OCI-LY7 (cell line): ENCODE measurements at regions not wholly inside any gene's neighbourhood (a gene's known extent, or its start where the extent isn't known, plus 50 kb on each side); places are given as distances from the start of the nearest gene placed in this dataset.

Source experiments
- BruUV-seq: library from RNA; stranded (reverse); fragments of 400-500 nt; replicated peaks from 2 replicates; lab custom pipeline; 2021; lab: Mats Ljungman, UMichigan
- CTCF ChIA-PET: fragments of 300-600 bp; sonication (Branson Sonifier 250); formaldehyde crosslinking; loops from one replicate; lab custom pipeline; 2022; ENCODE audit warnings: antibody characterized with exemption; ENCODE audit not compliant: unreplicated experiment; lab: Charles Lee
- POLR2A ChIA-PET: fragments of 300-600 bp; sonication (Branson Sonifier 250); formaldehyde crosslinking; loops from one replicate; lab custom pipeline; 2022; ENCODE audit warnings: antibody characterized with exemption; lab: Charles Lee
- DNase-seq: peaks from one replicate; pipeline ENCODE4 v3.0.0-alpha.2; 2015; ENCODE audit warnings: low spot score
- H2AFZ ChIP-seq: fragments of 200-600 bp; sonication (generic), shearing (Covaris generic); 2 replicates; pipeline ENCODE4 v1.6.1; 2014; ENCODE audit warnings: mild to moderate bottlenecking, antibody characterized with exemption, low read length, moderate library complexity
- H3K27ac ChIP-seq: fragments of 200-600 bp; sonication (generic); 2 replicates; pipeline ENCODE4 v1.5.1; 2014; ENCODE audit warnings: mixed run types, low read depth, mild to moderate bottlenecking, moderate library complexity, low read length, inconsistent platforms; ENCODE audit not compliant: poor library complexity, severe bottlenecking
- H3K36me3 ChIP-seq: fragments of 200-600 bp; sonication (generic); 2 replicates; pipeline ENCODE4 v1.6.1; 2014; ENCODE audit warnings: mild to moderate bottlenecking, antibody characterized with exemption, low read length, moderate library complexity, mixed read lengths; ENCODE audit not compliant: insufficient read depth
- H3K4me1 ChIP-seq: fragments of 200-600 bp; sonication (generic); 2 replicates; pipeline ENCODE4 v1.5.1; 2014; ENCODE audit warnings: mild to moderate bottlenecking, low read length; ENCODE audit not compliant: insufficient read depth, poor library complexity, severe bottlenecking
- H3K4me2 ChIP-seq: fragments of 200-600 bp; sonication (generic); 2 replicates; pipeline ENCODE4 v1.6.1; 2014; ENCODE audit warnings: mild to moderate bottlenecking, low read length
- H3K4me3 ChIP-seq: fragments of 200-600 bp; sonication (generic); 2 replicates; pipeline ENCODE4 v1.5.1; 2014; ENCODE audit warnings: mild to moderate bottlenecking, low read depth, low read length; ENCODE audit not compliant: poor library complexity, severe bottlenecking
- H3K79me2 ChIP-seq: fragments of 200-600 bp; sonication (generic); 2 replicates; pipeline ENCODE4 v1.6.1; 2016; ENCODE audit warnings: low read depth, mild to moderate bottlenecking, low read length, moderate library complexity, mixed read lengths; ENCODE audit not compliant: insufficient read depth
- H3K9me2 ChIP-seq: fragments of 200-600 bp; sonication (generic); 2 replicates; pipeline ENCODE4 v1.6.1; 2016; ENCODE audit warnings: mild to moderate bottlenecking, low read length, mixed read lengths; ENCODE audit not compliant: insufficient read depth
- H3K9me3 ChIP-seq: fragments of 200-600 bp; sonication (generic); 2 replicates; pipeline ENCODE4 v1.6.1; 2014; ENCODE audit warnings: mild to moderate bottlenecking, mixed run types, low read length, mixed read lengths
- H4K20me1 ChIP-seq: fragments of 200-600 bp; sonication (generic); 2 replicates; pipeline ENCODE4 v1.6.1; 2014; ENCODE audit warnings: mild to moderate bottlenecking, antibody characterized with exemption, low read length, moderate library complexity, mixed read lengths; ENCODE audit not compliant: insufficient read depth
- CTCF ChIP-seq: fragments of 200-600 bp; sonication (generic); conservative IDR thresholded peaks from 2 replicates; pipeline ENCODE4 v1.5.1; 2014; ENCODE audit warnings: mild to moderate bottlenecking, antibody characterized with exemption, low read length, moderate library complexity, mixed read lengths
- EZH2phosphoT487 ChIP-seq: fragments of 200-600 bp; sonication (generic); IDR thresholded peaks from 2 replicates; pipeline ENCODE4 v1.6.1; 2018; ENCODE audit warnings: low read depth, borderline replicate concordance, mild to moderate bottlenecking, mixed run types, antibody characterized with exemption, low read length, moderate library complexity, mixed read lengths
- intact Hi-C: fragments of 100-400 bp; cut with micrococcal nuclease; formaldehyde crosslinking; loops from one replicate; pipeline ENCODE4 v1.10.0; 2022; ENCODE audit not compliant: unreplicated experiment

GRCh38 chr21:16055014-16055413, 325.2 kb downstream of the USP25 start:
- no peaks in the 10 kb centered on the region for H3K79me2 ChIP-seq

DNA sequence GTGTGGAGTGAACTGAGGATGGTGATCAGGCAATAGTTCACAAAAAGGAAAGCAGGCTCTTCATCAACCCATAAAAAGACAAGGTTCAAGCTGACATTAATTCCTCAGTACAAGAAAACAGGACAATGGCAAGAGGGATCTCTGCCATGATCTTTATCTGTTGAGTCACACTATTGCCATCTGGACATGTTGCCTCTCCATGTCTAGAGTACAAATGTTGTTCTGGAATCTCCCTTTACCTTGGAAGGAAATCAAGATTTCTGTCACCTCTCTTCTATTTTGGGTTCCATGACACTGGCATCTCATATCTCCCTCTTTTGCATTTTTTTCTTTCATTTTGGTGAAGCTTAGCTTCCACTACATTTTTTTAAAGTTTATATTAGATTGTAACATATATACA, 329.1 kb downstream of the USP25 start:
- no peak for DNase-seq
- ChIA-PET CTCF (no interaction called here), POLR2A (no interaction called here)
- BruUV-seq: no TSS peak
- intact Hi-C loops: no loop called here
- Histone ChIP-seq H2AFZ (no peak overlapping the region), H3K9me2 (no peaks in the 10 kb centered on the region), H3K36me3 (no peaks in the 10 kb centered on the region), H3K79me2 (no peaks in the 10 kb centered on the region), H3K4me3 (no peak overlapping the region), H3K4me2 (no peak overlapping the region), H3K9me3 (no peaks in the 10 kb centered on the region), H3K4me1 (no peaks in the 10 kb centered on the region), H3K27ac (no peak overlapping the region), H4K20me1 (no peaks in the 10 kb centered on the region)
- TF ChIP-seq CTCF: no peak
- TF ChIP-seq EZH2phosphoT487: no peak

More at GRCh38 chr21:16055014-16055413, 325.2 kb downstream of the USP25 start:
- H3K36me3 ChIP-seq: no peaks in the 10 kb centered on the region
- H3K4me2 ChIP-seq: no peak overlapping the region
- H3K9me3 ChIP-seq: no peaks in the 10 kb centered on the region
- H3K9me2 ChIP-seq: no peaks in the 10 kb centered on the region
- TF ChIP-seq CTCF: no peak
- TF ChIP-seq EZH2phosphoT487: no peak
- no peak overlapping the region for H3K27ac ChIP-seq
- POLR2A ChIA-PET: no interaction called here
- CTCF ChIA-PET: no interaction called here
- BruUV-seq: no TSS peak
- H4K20me1 ChIP-seq: no peaks in the 10 kb centered on the region
- H2AFZ ChIP-seq: no peak overlapping the region
- DNase-seq: no peak
- intact Hi-C loops: no loop called here
- no peaks in the 10 kb centered on the region for H3K4me1 ChIP-seq
- no peak overlapping the region for H3K4me3 ChIP-seq

DNA sequence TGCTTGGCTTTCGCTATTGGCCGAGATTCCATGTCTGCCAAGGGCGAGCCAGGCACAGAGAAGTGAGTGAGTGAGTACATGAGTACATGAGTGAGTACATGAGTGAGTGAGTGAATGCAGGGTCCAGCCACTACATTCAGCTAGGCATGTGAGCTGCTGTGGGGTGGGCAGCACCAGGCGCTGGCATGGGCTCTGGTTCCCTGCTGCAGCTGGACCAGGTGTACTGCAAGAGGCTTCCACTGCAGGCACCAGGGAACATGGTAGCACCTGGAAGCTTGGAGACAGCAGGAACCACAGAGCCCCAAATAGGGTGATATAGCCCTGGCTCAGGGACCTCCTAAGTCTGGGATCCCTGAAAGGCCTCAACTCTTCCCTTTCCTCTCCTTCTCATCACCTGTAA, 330.2 kb downstream of the USP25 start:
- H2AFZ ChIP-seq: no peak overlapping the region
- no peaks in the 10 kb centered on the region for H4K20me1 ChIP-seq
- intact Hi-C loops: no loop called here
- no peak overlapping the region for H3K4me3 ChIP-seq
- H3K9me3 ChIP-seq: no peaks in the 10 kb centered on the region
- H3K79me2 ChIP-seq: no peaks in the 10 kb centered on the region
- H3K4me2 ChIP-seq: no peak overlapping the region
- H3K9me2 ChIP-seq: no peaks in the 10 kb centered on the region
- POLR2A ChIA-PET: no interaction called here
- CTCF ChIA-PET: no interaction called here
- BruUV-seq: no TSS peak
- no peak overlapping the region for H3K27ac ChIP-seq
- no peaks in the 10 kb centered on the region for H3K36me3 ChIP-seq
- no peaks in the 10 kb centered on the region for H3K4me1 ChIP-seq
- TF ChIP-seq EZH2phosphoT487 (no peak), CTCF (no peak)
- no peak for DNase-seq
